GM23338 (cell line): ENCODE measurements at regions not wholly inside any gene's neighbourhood (a gene's known extent, or its start where the extent isn't known, plus 50 kb on each side); places are given as distances from the start of the nearest gene placed in this dataset.

Source experiments
- ATAC-seq: fragments of 200-7000 bp; cut with Tn5 transposase; 3 replicates; pipeline ENCODE4 v1.9.1; 2020
- DNase-seq: peaks from one replicate; pipeline ENCODE4 v3.0.0-alpha.2; 2015; ENCODE audit warnings: low spot score
- H2AFZ ChIP-seq: fragments of 200-600 bp; sonication (generic); 2 replicates; pipeline ENCODE4 v1.8.0; 2016; ENCODE audit warnings: antibody characterized with exemption, mild to moderate bottlenecking, moderate library complexity
- H3F3A ChIP-seq: fragments of 200-600 bp; sonication (generic); replicated peaks from 2 replicates; pipeline ENCODE4 v1.8.0; 2017; ENCODE audit warnings: antibody characterized with exemption, mixed run types, low read depth
- H3K27ac ChIP-seq: fragments of 200-600 bp; sonication (generic); 2 replicates; pipeline ENCODE4 v1.6.1; 2016; ENCODE audit warnings: low read depth
- H3K27me3 ChIP-seq: fragments of 200-600 bp; sonication (generic); 2 replicates; pipeline ENCODE4 v1.8.0; 2016; ENCODE audit warnings: mild to moderate bottlenecking, mixed run types, moderate library complexity; ENCODE audit not compliant: insufficient read depth
- H3K36me3 ChIP-seq: fragments of 200-600 bp; sonication (generic); 2 replicates; pipeline ENCODE4 v1.8.0; 2016; ENCODE audit warnings: mild to moderate bottlenecking; ENCODE audit not compliant: insufficient read depth
- H3K4me1 ChIP-seq: fragments of 200-600 bp; sonication (generic); 2 replicates; pipeline ENCODE4 v1.8.0; 2016; ENCODE audit warnings: mild to moderate bottlenecking, moderate library complexity; ENCODE audit not compliant: insufficient read depth
- H3K4me2 ChIP-seq: fragments of 200-600 bp; sonication (generic); 2 replicates; pipeline ENCODE4 v1.7.1; 2017; ENCODE audit warnings: mixed run types
- H3K4me3 ChIP-seq: fragments of 200-600 bp; sonication (generic); 2 replicates; pipeline ENCODE4 v1.6.1; 2016; ENCODE audit warnings: mixed run types
- H3K79me2 ChIP-seq: fragments of 200-600 bp; sonication (generic); replicated peaks from 2 replicates; pipeline ENCODE4 v1.8.0; 2017; ENCODE audit warnings: mild to moderate bottlenecking; ENCODE audit not compliant: insufficient read depth
- H3K9me2 ChIP-seq: fragments of 200-600 bp; sonication (generic); 2 replicates; pipeline ENCODE4 v1.8.0; 2017; ENCODE audit not compliant: insufficient read depth
- H4K20me1 ChIP-seq: fragments of 200-600 bp; sonication (generic); replicated peaks from 2 replicates; pipeline ENCODE4 v1.8.0; 2017; ENCODE audit warnings: mild to moderate bottlenecking; ENCODE audit not compliant: insufficient read depth
- H3K27ac Mint-ChIP-seq: 2 replicates; pipeline ENCODE4 v1.8.0; 2020; ENCODE audit warnings: inconsistent platforms, mild to moderate bottlenecking, moderate library complexity, mixed read lengths
- H3K27me3 Mint-ChIP-seq: 3 replicates; pipeline ENCODE4 v1.8.0; 2022; ENCODE audit warnings: low read depth, mild to moderate bottlenecking, moderate library complexity, mixed read lengths, inconsistent platforms; ENCODE audit not compliant: insufficient read depth, poor library complexity
- H3K36me3 Mint-ChIP-seq: 3 replicates; pipeline ENCODE4 v1.8.0; 2021; ENCODE audit warnings: low read depth, mild to moderate bottlenecking, inconsistent platforms, moderate library complexity, mixed read lengths
- H3K4me1 Mint-ChIP-seq: 3 replicates; pipeline ENCODE4 v1.8.0; 2020; ENCODE audit warnings: mild to moderate bottlenecking, inconsistent platforms, mixed read lengths
- H3K4me3 Mint-ChIP-seq: 3 replicates; pipeline ENCODE4 v1.8.0; 2021; ENCODE audit warnings: moderate library complexity, mild to moderate bottlenecking, inconsistent platforms, mixed read lengths
- H3K9me3 Mint-ChIP-seq: 3 replicates; pipeline ENCODE4 v1.8.0; 2020; ENCODE audit warnings: moderate library complexity, mild to moderate bottlenecking, inconsistent platforms, mixed read lengths
- EZH2 ChIP-seq: fragments of 200-600 bp; sonication (generic); IDR thresholded peaks from one replicate; pipeline ENCODE4 v1.8.0; 2017; ENCODE audit warnings: antibody characterized with exemption, mild to moderate bottlenecking, low read depth; ENCODE audit not compliant: unreplicated experiment
- EZH2phosphoT487 ChIP-seq: fragments of 200-600 bp; sonication (generic); IDR thresholded peaks from one replicate; pipeline ENCODE4 v1.8.1; 2018; ENCODE audit warnings: antibody characterized with exemption; ENCODE audit not compliant: unreplicated experiment
- NANOG ChIP-seq: IDR thresholded peaks from 2 replicates; pipeline ENCODE4 v1.6.1; 2016; ENCODE audit warnings: antibody characterized with exemption, borderline replicate concordance
- POLR2AphosphoS5 ChIP-seq: IDR thresholded peaks from 2 replicates; pipeline ENCODE4 v1.6.1; 2016; ENCODE audit warnings: antibody characterized with exemption, low read depth
- ZNF114 ChIP-seq: fragments of 250-450 bp; sonication (Bioruptor Pico); IDR thresholded peaks from 2 replicates; pipeline ENCODE4 v1.5.0; 2020; ENCODE audit warnings: mild to moderate bottlenecking, moderate library complexity
- TF ChIP-seq, protein P1 (sequence below): fragments of 250-450 bp; sonication (Bioruptor Pico); IDR thresholded peaks from 2 replicates; pipeline ENCODE4 v1.5.0; 2020; ENCODE audit warnings: mild to moderate bottlenecking, moderate library complexity
- TF ChIP-seq, protein P2 (sequence below), 2 experiments: fragments of 200-600 bp in 1 of 2; sonication (generic) in 1 of 2; conservative IDR thresholded peaks; 2 replicates each; pipeline versions ENCODE4 v1.5.1 to v1.6.1; 2016 to 2017; ENCODE audit warnings: antibody characterized with exemption in 2 of 2, low read depth in 2 of 2, mild to moderate bottlenecking in 2 of 2, moderate library complexity in 1 of 2
- TF ChIP-seq, protein P3 (sequence below): IDR thresholded peaks from 2 replicates; pipeline ENCODE4 v1.6.1; 2016; ENCODE audit warnings: antibody characterized with exemption

DNA sequence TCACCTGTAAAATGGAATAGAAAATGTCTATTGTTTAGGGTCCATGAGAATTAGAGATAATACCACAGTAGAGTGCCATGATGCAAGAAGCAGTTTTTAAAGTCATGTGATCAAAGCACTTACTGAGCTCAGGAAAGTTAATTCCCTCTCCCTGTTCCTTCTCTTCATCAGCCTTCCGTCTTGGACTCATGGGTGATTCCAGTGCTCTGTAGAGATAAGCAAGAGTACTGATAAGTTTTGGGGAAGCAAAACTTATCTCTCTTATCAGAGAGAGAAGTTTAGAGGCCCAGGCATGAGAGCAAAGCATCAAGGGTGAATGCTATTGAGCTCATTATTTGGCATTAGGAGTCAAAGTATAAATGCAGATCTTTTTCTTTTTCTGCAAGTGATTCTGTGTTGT is 410.1 kb downstream of the AGTPBP1 start (continued):
- TF ChIP-seq, protein P1, sequence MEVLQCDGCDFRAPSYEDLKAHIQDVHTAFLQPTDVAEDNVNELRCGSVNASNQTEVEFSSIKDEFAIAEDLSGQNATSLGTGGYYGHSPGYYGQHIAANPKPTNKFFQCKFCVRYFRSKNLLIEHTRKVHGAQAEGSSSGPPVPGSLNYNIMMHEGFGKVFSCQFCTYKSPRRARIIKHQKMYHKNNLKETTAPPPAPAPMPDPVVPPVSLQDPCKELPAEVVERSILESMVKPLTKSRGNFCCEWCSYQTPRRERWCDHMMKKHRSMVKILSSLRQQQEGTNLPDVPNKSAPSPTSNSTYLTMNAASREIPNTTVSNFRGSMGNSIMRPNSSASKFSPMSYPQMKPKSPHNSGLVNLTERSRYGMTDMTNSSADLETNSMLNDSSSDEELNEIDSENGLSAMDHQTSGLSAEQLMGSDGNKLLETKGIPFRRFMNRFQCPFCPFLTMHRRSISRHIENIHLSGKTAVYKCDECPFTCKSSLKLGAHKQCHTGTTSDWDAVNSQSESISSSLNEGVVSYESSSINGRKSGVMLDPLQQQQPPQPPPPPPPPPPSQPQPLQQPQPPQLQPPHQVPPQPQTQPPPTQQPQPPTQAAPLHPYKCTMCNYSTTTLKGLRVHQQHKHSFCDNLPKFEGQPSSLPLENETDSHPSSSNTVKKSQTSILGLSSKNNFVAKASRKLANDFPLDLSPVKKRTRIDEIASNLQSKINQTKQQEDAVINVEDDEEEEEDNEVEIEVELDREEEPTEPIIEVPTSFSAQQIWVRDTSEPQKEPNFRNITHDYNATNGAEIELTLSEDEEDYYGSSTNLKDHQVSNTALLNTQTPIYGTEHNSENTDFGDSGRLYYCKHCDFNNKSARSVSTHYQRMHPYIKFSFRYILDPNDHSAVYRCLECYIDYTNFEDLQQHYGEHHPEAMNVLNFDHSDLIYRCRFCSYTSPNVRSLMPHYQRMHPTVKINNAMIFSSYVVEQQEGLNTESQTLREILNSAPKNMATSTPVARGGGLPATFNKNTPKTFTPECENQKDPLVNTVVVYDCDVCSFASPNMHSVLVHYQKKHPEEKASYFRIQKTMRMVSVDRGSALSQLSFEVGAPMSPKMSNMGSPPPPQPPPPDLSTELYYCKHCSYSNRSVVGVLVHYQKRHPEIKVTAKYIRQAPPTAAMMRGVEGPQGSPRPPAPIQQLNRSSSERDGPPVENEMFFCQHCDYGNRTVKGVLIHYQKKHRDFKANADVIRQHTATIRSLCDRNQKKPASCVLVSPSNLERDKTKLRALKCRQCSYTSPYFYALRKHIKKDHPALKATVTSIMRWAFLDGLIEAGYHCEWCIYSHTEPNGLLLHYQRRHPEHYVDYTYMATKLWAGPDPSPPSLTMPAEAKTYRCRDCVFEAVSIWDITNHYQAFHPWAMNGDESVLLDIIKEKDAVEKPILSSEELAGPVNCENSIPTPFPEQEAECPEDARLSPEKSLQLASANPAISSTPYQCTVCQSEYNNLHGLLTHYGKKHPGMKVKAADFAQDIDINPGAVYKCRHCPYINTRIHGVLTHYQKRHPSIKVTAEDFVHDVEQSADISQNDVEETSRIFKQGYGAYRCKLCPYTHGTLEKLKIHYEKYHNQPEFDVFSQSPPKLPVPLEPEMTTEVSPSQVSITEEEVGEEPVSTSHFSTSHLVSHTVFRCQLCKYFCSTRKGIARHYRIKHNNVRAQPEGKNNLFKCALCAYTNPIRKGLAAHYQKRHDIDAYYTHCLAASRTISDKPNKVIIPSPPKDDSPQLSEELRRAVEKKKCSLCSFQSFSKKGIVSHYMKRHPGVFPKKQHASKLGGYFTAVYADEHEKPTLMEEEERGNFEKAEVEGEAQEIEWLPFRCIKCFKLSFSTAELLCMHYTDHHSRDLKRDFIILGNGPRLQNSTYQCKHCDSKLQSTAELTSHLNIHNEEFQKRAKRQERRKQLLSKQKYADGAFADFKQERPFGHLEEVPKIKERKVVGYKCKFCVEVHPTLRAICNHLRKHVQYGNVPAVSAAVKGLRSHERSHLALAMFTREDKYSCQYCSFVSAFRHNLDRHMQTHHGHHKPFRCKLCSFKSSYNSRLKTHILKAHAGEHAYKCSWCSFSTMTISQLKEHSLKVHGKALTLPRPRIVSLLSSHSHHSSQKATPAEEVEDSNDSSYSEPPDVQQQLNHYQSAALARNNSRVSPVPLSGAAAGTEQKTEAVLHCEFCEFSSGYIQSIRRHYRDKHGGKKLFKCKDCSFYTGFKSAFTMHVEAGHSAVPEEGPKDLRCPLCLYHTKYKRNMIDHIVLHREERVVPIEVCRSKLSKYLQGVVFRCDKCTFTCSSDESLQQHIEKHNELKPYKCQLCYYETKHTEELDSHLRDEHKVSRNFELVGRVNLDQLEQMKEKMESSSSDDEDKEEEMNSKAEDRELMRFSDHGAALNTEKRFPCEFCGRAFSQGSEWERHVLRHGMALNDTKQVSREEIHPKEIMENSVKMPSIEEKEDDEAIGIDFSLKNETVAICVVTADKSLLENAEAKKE (CRISPR knock-in tag) = no peak

DNA sequence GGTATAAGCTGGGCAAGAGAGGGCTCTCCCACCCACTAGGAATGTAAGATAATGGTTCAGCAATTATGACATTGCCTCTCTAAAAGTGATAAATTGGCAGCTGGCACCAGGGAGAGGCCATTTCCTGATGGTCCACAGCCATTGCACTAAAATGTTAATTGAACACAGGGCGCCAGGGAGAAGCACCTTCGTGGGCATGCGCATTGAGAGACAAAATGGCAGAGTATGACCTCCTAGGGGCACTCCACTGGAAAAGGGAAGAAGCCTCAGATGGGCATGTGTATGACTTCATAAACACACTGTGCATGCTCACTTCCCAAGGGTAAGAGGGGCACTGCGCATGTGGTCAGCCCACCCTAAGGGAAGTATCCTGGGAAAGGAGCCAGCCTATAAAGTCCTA is 419.2 kb downstream of the AGTPBP1 start:
- H3F3A ChIP-seq = no peaks in the 10 kb centered on the region
- H3K4me1 ChIP-seq = no peaks in the 10 kb centered on the region
- H2AFZ ChIP-seq = no peak overlapping the region
- DNase-seq (no peak), ATAC-seq (no peak)
- Mint-ChIP-seq H3K36me3 (no peaks in the 10 kb centered on the region), H3K9me3 (no peaks in the 10 kb centered on the region), H3K4me3 (no peak overlapping the region), H3K4me1 (no peaks in the 10 kb centered on the region), H3K27me3 (no peaks in the 10 kb centered on the region), H3K27ac (no peak overlapping the region)
- no peak overlapping the region for H3K27ac ChIP-seq
- no peaks in the 10 kb centered on the region for H3K27me3 ChIP-seq
- no peaks in the 10 kb centered on the region for H3K79me2 ChIP-seq
- no peak overlapping the region for H3K4me3 ChIP-seq
- no peak overlapping the region for H3K4me2 ChIP-seq
- H4K20me1 ChIP-seq = no peaks in the 10 kb centered on the region
- 0 out of 2 replicates have a peak, but pooled peaks cover 19% of the 10 kb centered on the region for H3K9me2 ChIP-seq
- H3K36me3 ChIP-seq = no peaks in the 10 kb centered on the region
- no peak for TF ChIP-seq NANOG
- no peak for TF ChIP-seq EZH2phosphoT487
- TF ChIP-seq, protein P2, sequence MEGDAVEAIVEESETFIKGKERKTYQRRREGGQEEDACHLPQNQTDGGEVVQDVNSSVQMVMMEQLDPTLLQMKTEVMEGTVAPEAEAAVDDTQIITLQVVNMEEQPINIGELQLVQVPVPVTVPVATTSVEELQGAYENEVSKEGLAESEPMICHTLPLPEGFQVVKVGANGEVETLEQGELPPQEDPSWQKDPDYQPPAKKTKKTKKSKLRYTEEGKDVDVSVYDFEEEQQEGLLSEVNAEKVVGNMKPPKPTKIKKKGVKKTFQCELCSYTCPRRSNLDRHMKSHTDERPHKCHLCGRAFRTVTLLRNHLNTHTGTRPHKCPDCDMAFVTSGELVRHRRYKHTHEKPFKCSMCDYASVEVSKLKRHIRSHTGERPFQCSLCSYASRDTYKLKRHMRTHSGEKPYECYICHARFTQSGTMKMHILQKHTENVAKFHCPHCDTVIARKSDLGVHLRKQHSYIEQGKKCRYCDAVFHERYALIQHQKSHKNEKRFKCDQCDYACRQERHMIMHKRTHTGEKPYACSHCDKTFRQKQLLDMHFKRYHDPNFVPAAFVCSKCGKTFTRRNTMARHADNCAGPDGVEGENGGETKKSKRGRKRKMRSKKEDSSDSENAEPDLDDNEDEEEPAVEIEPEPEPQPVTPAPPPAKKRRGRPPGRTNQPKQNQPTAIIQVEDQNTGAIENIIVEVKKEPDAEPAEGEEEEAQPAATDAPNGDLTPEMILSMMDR (conservative IDR thresholded peaks at IDR 0.05; ENCODE audit: low read depth in 2 of 2) = no peak
- no peak for TF ChIP-seq POLR2AphosphoS5
- no peak for TF ChIP-seq ZNF114 (CRISPR knock-in tag)
- TF ChIP-seq, protein P3, sequence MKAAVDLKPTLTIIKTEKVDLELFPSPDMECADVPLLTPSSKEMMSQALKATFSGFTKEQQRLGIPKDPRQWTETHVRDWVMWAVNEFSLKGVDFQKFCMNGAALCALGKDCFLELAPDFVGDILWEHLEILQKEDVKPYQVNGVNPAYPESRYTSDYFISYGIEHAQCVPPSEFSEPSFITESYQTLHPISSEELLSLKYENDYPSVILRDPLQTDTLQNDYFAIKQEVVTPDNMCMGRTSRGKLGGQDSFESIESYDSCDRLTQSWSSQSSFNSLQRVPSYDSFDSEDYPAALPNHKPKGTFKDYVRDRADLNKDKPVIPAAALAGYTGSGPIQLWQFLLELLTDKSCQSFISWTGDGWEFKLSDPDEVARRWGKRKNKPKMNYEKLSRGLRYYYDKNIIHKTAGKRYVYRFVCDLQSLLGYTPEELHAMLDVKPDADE = no peak
- TF ChIP-seq EZH2 = no peak
